GM19351 (cell line): ENCODE measurements at regions not wholly inside any gene's neighbourhood (a gene's known extent, or its start where the extent isn't known, plus 50 kb on each side); places are given as distances from the start of the nearest gene placed in this dataset.
"Not testable (repeated sequence)": the region's sequence is repeated elsewhere in the genome, so short reads cannot be mapped to it uniquely, and the experiment has no call there.

Experiments
- ATAC-seq: cut with Tn5 transposase; IDR thresholded peaks from one replicate; pipeline ENCODE4 v1.9.1; 2021; ENCODE audit warnings: mild to moderate bottlenecking, moderate library complexity; ENCODE audit not compliant: unreplicated experiment

DNA sequence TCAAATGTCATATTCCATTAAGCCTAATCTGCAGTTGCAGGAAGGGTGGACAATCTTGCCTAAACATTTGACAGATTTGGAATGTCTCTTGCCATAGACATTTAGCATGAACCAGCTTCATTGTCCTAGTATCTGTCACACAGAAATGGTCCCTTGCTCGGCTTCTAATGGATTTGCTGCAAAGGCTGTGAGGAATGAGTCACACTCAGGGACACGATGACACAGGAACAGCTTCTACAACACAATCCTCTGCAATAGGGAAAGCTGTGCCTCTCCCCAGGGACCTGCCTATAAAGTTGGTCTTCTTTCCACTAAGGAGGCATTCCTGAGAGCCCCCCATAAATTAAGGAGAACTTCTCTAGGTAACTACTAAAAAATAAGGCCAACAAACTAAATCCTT lies 155.1 kb upstream of the L3MBTL4 start:
- no peak for ATAC-seq

DNA sequence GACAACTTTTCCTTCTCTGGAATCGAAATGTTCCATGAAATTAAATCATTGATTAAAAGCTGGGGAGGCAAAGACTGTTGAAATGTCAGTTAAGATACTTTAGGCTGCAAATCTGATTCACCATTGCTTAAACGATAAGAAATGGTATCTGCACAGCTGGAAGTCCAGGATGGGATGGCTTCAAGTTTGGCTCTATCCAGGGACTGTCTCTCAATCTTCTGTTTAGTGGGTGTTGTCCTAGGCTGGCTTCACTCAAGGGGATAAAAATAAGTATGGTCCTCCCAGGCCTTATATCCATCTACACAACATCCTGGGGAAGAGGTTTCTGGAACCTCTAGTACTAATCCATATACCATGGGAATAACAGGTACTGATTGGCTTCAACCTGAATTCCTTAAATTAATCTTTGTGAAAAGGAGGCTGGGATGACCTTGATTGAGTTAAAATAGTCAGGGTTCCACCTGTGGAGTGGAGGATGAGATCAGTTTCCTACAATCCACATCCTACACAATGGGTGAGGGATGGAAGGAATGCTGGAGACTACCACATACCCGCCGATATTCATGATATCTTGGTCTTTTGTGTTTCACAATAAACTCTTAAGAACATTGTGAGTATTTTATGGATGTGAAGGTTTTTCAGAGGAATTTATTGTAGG lies 156.0 kb upstream of the L3MBTL4 start:
- no peak for ATAC-seq

DNA sequence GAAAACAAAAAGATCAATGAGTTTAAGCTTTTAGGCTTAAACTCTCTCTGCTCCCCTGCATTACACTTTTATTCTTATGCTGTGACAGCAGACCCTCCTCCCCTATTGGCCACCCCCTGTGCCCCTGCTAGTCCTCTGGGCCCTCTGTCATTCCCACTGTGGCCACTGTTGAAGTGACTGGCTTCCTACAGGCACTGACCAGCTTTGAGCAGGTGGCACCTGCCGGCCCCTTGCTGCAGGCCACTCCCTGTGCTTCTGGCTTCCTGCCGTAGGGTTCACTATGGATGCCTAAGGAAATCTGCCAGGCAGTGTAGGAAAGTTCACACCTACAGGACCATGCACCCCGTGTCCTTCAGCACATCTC lies 156.5 kb upstream of the L3MBTL4 start:
- no peak for ATAC-seq

DNA sequence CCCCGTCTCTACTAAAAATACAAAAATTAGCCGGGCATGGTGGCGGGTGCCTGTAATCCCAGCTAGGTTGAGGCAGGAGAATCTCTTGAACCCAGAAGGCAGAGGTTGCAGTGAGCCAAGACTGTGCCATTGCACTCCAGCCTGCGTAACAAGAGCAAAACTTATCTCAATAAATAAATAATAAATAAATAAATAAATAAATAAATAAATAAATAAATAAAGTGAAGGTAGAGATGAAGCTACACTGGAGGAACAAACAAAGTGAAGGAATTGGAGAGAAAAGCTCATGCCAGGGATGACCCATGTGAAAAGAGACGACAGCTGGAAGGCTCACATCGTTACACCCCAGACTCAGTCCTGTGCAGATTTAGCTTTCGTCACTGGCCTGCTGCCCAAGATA lies 157.3 kb upstream of the ARHGAP28 start:
- not testable (repeated sequence) for ATAC-seq

DNA sequence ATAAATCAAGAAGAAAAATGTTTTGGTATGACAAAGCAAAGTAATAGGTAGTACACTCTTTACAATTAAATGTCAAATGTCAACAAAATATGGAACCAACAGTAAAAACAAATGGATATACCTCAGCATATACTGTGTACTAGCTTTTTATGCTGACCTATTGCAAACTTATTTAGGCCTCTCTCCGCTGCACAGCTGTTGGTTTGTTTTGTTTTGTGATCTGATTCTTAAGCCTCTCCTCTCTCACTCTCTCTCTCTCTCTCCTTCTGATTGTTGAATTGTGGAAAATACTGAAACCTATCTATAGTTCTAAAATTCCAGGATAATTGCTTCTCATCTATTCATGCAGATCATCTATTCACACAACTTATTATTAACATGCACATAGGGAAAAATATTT lies 154.9 kb upstream of the ARHGAP28 start:
- no peak for ATAC-seq

DNA sequence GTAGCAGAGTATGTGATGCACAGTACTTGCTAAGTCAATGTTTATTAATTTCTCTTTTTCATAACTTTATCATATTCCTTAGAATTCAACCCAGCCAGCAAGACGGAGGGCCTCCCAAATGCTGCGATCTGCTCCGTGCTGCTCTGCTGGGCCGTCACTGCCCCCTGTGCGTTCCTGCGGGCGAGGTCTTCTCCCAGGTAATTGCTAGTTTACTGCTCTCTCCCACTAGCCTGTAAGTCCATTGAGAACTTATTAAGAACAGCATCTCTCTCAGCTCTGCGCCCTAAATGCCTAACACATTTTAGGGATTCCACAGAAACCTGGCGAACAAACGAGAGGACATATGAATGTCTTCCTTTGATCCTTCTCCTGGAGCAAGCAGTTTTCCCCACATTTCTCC lies 153.6 kb upstream of the ARHGAP28 start:
- no peak for ATAC-seq

DNA sequence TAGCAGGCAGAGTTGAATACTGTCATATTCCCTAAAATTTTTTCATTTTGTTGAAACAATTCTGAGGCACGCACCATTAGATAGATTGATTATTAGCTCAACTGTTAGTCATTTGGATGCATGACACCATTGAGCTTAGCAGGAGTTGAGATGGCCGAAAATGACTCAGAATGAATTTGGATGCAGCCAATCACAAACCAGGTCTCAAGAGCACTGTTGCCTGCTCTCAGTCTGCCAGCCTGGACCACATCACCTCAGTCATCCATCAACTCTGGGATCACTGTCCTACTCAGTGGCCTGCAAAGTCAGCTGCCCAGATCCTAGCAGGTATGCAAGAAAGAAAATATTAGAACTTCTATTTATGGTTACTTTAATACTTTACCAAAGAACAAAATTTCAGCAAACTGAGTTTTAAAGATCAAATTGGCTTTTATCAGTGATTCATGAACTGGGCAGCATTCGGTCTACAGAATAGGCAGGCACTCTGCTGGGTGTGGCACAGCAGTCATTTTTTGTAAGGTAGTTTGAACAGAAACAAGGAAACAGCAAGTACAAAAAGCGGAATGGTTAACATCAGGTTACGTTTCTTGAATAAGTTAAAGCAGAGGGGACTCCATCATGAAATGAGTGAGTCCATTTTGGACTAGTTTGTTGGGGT lies 152.7 kb upstream of the ARHGAP28 start:
- no peak for ATAC-seq

DNA sequence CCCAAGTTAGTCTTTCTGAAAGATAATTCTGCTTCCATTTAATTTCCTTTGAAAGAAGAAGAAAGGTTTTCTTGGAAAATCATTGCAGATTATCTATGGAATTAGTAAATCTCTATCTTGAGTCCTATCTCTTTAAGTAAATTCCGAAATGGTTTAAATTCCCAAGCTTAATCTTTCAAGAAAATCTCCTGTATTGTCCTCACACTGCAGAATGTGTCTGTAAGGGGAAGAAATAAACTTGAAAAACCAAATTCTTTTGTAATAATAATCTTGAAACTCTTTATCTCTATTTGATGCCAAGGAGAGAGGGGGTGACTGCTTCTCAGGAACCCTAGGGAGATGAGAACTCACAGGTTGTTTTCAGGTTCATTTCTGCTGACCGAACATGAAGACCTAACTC lies 150.8 kb upstream of the ARHGAP28 start:
- ATAC-seq, result no peak

DNA sequence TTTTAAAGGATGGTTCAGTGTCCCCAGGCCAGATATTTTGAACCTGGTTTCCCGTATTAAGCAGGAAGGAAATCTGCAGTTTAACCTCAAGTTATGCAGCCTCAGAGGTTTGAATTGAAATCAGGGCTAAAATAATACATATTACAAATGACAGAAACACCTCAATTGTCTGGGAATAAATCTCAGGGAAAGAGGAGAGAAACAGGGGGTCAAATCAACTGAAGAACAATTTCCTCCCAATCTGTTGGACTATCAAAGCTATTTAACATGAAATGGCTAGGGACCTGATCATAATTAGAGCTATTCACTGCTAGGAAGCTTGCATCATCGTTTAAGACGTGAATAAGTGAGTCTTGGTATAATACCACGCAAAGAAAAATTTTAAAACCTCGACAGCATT lies 150.0 kb upstream of the ARHGAP28 start:
- ATAC-seq, result no peak

DNA sequence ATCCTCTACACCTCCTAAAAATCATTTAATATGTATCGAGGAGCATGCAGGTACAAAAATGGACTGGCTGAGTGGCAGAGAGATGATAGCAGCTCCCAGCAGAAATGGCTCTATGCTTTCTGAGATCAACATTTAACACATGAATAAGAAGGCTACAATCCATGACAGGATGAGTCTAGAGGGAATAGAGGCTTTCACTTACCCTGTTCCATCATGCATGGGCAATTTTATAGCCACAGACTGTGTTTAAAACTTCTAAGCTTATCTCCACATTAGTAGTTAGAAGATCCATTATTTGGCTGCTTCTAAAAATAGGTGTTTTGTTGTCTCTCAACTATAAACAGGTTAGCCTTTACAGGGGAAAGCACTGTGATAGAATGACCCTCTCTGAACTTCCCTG lies 149.1 kb upstream of the ARHGAP28 start:
- ATAC-seq, result no peak

DNA sequence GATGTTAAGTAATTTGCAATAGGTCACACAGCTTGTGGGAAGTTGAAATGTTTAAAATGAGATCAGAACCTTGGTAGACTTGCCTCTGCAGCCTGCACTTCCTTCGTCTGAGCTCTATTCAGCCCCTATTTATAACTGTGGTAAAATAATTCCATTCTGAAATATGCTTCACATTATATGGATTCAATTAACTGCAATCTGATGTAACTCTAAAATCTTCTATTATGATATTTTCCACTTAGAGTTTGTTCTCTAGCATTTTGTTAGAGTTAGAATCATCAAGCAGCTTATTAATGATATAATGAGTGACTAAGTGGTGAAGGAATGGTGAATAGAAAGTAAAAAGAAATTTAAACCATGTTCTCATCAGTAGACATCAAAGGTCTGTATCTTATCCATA lies 139.6 kb upstream of the ARHGAP28 start:
- no peak for ATAC-seq

DNA sequence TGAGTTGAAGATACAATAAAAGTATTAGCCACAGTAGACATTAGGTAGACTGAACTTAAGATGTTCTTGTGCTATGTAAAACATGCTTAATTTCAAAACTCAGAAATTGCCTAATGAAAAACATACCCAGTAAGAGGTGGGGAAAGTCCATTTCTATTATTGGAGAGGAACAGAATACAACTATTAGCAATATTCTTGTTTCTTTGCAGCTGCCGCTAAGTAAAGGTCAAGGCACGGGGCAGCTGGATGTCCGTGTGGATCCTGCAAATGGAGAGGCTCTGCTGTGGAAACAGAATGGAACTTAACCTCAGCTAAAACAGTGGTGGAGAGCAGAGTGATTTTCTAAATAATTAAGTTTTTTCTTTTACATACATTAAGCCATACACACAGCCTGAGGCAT lies 139.2 kb upstream of the ARHGAP28 start:
- ATAC-seq, result no peak

DNA sequence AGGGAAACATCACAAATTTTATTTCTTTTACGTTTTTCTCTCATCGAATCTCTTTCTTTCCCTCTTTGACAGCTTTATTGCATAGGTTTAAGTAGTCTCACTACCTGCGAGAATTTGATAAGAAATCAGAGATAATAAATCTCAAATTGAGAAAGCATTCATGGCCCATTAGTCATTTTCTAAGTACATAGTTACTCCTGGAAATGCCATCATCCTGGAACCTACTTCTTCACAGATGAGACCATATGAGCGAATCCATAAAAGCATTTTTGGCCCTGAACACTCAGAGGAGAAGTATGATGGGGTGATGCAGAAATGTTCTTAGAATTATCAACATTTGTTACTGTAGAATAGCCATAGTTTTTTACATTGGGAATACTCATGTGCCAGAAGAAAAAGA lies 138.0 kb upstream of the ARHGAP28 start:
- no peak for ATAC-seq

DNA sequence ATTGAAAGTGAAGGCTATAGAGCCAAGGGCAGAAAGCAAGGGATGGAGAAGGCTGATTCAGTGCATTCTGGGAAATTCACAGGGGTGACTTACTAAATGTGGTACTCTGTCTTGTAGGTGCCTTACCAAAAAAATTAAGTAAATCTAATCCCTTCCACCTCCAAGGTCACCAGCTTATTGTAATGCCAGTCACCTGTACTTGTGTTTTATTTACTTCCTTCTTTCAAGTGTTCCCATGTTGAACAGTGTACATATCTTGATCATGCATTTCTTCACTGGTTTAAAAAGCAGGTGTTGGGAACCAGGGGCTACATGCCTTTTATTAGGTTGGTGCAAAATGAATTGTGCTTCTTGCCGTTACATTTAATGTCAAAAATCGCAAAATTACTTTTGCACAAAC lies 137.0 kb upstream of the ARHGAP28 start:
- ATAC-seq, result no peak

DNA sequence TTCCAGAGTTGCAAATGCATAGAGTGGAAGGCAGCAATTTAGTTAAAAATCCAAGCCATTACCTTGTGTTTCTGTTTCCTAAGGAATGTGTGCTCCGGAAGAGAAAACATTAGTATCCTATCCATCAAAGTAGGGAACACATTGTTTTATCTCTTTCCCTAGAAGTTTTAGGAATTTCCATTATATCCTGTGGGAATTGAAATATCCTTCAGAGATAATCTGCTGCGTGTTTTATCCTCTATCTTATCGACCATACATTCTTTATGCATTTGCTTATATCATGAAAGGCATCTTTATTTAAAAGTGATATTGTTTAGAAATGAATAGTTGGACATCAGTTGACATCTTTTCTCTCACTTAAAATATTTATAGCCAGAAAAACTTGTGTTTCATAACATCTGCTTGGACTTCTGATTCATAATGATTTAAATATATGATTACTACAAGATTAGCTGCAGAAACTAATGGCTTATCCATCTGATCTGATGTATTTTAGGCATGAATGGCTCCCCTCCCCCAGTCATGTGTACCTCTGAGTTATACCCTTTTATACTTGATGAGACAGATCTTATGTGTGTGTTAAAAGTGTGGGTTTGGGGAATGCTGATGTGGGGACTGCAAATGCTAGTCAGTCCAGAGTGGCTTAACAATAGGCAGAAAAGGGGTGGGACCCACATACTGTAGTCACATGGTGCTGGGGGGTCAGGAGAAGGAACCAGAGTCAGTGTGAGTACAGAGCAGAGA lies 136.2 kb upstream of the ARHGAP28 start:
- ATAC-seq, result no peak

DNA sequence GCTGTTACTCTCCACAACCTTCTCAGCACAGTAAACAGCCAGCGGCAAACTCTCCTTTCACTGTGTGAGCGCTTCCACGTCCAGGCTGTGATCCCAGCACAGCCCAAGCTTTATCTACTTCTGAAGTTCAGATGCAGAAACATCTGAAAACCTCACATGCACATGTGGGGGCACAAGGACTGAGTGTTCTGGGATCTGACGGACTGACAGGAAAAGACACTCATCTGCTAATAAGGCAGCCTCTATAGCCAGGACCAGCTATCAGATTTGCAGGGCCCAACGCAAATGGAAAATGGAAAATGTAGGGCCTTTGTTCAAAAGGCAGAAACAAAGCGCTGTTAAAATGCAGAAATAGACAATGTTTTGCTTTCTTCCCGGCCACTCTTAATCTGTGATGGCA lies 133.8 kb upstream of the ARHGAP28 start:
- ATAC-seq, result no peak

DNA sequence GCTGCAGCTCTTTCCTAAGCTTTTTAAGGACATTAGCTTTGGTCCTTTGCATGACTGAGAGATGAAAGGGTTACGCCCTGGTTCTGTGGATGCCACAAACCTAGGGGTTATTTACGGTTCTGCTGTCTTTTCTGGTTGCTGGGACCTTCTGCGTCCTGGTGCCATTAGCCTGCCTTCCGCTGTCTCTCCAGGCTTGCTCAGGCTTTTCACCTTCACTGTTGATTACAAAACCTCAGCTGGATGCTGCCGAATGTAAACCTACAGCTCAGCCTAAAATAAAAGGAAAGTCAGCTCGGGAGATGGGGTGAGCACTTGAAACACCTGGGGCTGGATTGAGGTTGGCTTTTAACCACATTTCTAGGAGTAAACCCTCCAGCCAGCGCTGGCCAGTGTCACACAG lies 130.9 kb upstream of the ARHGAP28 start:
- ATAC-seq, result no peak

DNA sequence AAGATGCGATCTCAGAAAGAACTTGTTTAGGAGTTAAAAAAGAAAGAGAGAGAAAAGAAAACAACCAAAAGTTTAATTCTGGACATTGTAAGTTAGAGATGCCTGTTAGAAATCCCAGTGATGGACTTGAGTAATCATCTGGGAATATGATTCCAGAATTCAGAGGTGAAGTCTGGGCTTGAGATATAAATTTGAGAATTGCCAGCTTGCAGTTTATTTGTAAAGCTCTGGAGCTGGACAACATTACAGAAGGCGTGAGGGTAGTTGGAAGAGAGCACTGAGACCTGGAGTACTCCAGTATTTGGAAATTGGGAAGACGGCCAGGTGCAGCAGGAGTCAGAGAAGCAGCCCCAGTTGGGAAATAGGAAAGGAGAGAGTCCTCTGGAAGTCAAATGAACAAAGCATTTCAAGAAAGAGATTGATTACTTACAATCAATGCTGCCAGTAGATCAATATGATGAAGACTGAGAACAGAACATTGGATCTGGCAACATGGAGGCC lies 128.8 kb upstream of the ARHGAP28 start:
- ATAC-seq, result no peak

DNA sequence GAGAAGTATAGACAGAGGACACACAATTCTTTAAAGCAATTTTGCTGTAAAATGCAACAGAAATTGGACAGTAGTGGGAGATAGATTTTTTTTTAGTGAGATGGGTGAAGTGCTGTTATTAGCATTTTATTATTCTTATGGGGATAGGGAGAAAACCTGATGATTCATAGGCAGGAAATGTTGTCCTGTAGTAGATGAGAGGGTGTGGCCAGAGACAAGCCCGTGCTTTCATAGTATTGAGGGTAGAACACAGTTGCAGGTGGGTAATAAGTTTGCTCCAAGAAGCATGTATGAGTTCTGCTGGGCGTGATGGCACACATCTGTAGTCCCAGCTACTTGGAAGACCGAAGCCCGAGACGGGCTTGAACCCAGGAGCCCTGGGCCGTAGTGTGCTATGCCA lies 128.3 kb upstream of the ARHGAP28 start:
- no peak for ATAC-seq

DNA sequence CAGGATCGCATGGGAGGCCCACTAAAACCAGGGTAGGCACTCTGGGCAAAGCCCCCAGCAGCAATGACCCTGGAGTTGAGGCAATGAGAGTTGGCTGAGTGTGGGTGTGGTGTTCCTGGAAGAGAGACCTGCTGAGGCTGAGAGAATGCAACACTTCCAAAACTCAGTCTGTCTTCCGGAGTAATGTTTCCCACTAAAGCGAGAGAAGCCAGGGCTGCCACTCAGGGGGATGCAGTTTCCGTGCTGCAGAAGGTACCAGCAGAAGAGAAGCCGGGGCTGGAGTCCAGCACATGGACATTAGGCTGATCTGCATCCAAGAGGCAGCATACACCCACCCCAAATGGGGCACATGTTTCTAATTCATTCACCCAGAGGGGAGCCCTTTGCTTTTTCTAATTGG lies 127.2 kb upstream of the ARHGAP28 start:
- ATAC-seq, result no peak

DNA sequence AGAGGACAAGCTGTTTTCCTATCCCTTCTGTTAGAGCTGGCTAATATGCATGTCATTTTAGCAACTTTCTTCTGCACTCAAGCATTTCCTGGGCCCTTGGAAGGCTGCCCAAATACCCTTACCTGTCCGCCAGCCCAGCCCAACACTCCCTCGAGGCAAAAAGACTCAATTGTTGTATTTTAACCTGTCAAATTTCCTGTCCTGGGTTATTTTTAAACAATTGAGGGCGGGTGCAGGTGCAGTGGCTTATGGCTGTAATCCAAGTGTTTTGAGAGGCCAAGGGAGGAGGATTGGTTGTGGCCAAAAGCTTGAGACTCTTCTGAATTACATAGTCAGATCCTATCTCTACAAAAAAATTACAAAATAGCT lies 125.0 kb upstream of the ARHGAP28 start:
- no peak for ATAC-seq

DNA sequence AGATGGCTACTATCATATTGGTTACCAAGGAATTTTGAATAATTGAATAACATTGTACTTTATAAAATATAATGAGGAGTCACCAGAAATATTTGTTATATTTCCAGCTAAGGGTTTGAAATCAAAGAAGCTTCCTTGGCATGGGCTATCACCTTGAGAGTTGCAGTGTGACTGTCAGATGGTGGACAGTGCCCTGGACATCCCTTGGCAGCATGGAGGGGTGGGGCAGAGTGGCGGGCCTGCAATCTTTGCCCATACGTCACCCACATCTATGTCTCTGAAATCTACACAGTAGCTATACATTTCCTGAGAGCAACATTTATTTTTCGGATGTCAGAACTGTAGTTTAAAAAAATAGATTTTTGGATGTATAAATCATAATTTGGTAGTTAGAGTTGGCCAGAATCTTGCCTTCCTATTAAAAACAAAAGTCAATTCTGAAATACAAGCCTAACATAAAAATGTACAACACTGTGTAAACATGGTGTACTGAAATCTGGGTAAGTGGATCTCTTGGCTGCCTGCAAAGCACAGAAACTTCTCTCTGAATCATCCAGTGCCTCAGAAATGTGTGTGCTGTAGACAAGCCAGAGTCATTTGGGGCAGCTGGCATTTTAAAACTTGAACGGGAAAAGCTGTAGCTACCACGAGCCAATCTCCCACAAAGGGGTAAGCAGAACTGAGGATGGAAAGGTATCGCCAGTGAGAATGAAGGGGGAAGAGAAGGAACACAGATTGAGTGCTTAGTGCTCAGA lies 124.2 kb upstream of the ARHGAP28 start:
- ATAC-seq, result no peak
